K562 (cell line): ENCODE measurements at regions not wholly inside any gene's neighbourhood (a gene's known extent, or its start where the extent isn't known, plus 50 kb on each side); places are given as distances from the start of the nearest gene placed in this dataset.

Experiments used
- ATAC-seq: fragments of 200-7000 bp; cut with Tn5 transposase; 3 replicates; pipeline ENCODE4 v1.9.1; 2020; ENCODE audit warnings: moderate library complexity
- BruUV-seq: library from RNA; stranded (reverse); fragments of 400-500 nt; replicated peaks from 2 replicates; lab custom pipeline; 2021; lab: Mats Ljungman, UMichigan
- CTCF ChIA-PET: fragments of 300-600 bp; formaldehyde crosslinking; extraction: SDS; loops from one replicate; lab custom pipeline; 2021; ENCODE audit warnings: low intra/inter-chr PET ratio; lab: Yijun Ruan, JAX
- POLR2A ChIA-PET: fragments of 300-600, 350-650 bp; sonication (Branson Sonifier 250); formaldehyde crosslinking; extraction: SDS; loops from one replicate; lab custom pipeline; 2021; ENCODE audit warnings: antibody characterized with exemption, inconsistent platforms; lab: Yijun Ruan, JAX
- DNase-seq, 4 experiments: peaks; one replicate each; pipeline versions ENCODE4 v3.0.0 to v3.0.0-alpha.2; 2011 to 2018; ENCODE audit warnings: low spot score in 3 of 4, mixed read lengths in 3 of 4; ENCODE audit errors: extremely low read depth in 1 of 4
- FAIRE-seq: peaks from 2 replicates; lab custom pipeline; 2011; peaks lifted over from hg19 to GRCh38; lab: Jason Lieb, UNC
- H2AFZ ChIP-seq: 2 replicates; pipeline ENCODE4 v1.6.0; 2011; ENCODE audit warnings: low read depth, low read length, control low read depth, inconsistent platforms
- H3K27ac ChIP-seq: fragments of 200-600 bp; 3 replicates; pipeline ENCODE4 v1.8.0; 2011; ENCODE audit warnings: low read depth, mild to moderate bottlenecking, control low read depth, inconsistent platforms, low read length, moderate library complexity, mixed read lengths; ENCODE audit errors: extremely low read depth
- H3K27me3 ChIP-seq, 2 experiments: fragments of 300-600 bp in 1 of 2; 2 replicates in 1 of 2; 3 replicates in 1 of 2; pipeline versions ENCODE4 v1.6.0 to v1.8.0; 2011; ENCODE audit warnings: inconsistent platforms in 2 of 2, low read length in 2 of 2, mild to moderate bottlenecking in 1 of 2, mixed read lengths in 1 of 2, moderate library complexity in 1 of 2; ENCODE audit not compliant: control insufficient read depth in 2 of 2, insufficient read depth in 2 of 2
- H3K36me3 ChIP-seq: fragments of 300-600 bp; 3 replicates; pipeline ENCODE4 v1.8.0; 2011; ENCODE audit warnings: mild to moderate bottlenecking, low read length, inconsistent platforms; ENCODE audit not compliant: control insufficient read depth, insufficient read depth
- H3K4me1 ChIP-seq, 2 experiments: fragments of 200-600 bp in 1 of 2; replicated peaks in 1 of 2; 2 replicates in 1 of 2; 3 replicates in 1 of 2; pipeline versions ENCODE4 v1.5.1 to v1.8.0; 2011; ENCODE audit warnings: inconsistent platforms in 2 of 2, low read length in 2 of 2, mild to moderate bottlenecking in 1 of 2, mixed read lengths in 1 of 2, moderate library complexity in 1 of 2; ENCODE audit not compliant: control insufficient read depth in 2 of 2, insufficient read depth in 2 of 2
- H3K4me2 ChIP-seq: 2 replicates; pipeline ENCODE4 v1.6.1; 2011; ENCODE audit warnings: low read length, control low read depth, inconsistent platforms, mixed read lengths; ENCODE audit not compliant: insufficient read depth
- H3K4me3 ChIP-seq: fragments of 200-600 bp; sonication (generic), shearing (Covaris generic); 2 replicates; pipeline ENCODE4 v1.5.1; 2016; ENCODE audit warnings: control low read depth, inconsistent platforms
- H3K79me2 ChIP-seq: fragments of 200-600 bp; 3 replicates; pipeline ENCODE4 v1.8.0; 2011; ENCODE audit warnings: low read length, inconsistent platforms; ENCODE audit not compliant: control insufficient read depth, insufficient read depth
- H3K9ac ChIP-seq, 2 experiments: 2 replicates each; pipeline versions ENCODE4 v1.6.0 to v1.6.1; 2011; ENCODE audit warnings: low read depth in 2 of 2, low read length in 2 of 2, control low read depth in 1 of 2, inconsistent platforms in 1 of 2, mild to moderate bottlenecking in 1 of 2, mixed read lengths in 1 of 2; ENCODE audit not compliant: insufficient read depth in 1 of 2
- H3K9me1 ChIP-seq: one replicate; pipeline ENCODE4 v1.6.0; 2011; ENCODE audit warnings: inconsistent platforms, mild to moderate bottlenecking, low read length, moderate library complexity; ENCODE audit not compliant: control insufficient read depth, insufficient read depth
- H3K9me3 ChIP-seq: replicated peaks from 2 replicates; pipeline ENCODE4 v1.5.1; 2011; ENCODE audit warnings: low read depth, low read length, inconsistent platforms; ENCODE audit not compliant: control insufficient read depth, insufficient read depth
- H4K20me1 ChIP-seq: replicated peaks from 2 replicates; pipeline ENCODE4 v1.6.1; 2011; ENCODE audit warnings: low read length, inconsistent platforms, mixed read lengths; ENCODE audit not compliant: control insufficient read depth, insufficient read depth
- CBX2 ChIP-seq: fragments of 200-600 bp; sonication (generic); IDR thresholded peaks from one replicate; pipeline ENCODE4 v1.6.1; 2012; ENCODE audit warnings: mild to moderate bottlenecking, low read length, inconsistent platforms; ENCODE audit not compliant: insufficient read depth, poor library complexity, severe bottlenecking
- GABPB1 ChIP-seq: sonication (generic); formaldehyde crosslinking; IDR thresholded peaks from 2 replicates; pipeline ENCODE4 v1.8.0; 2022; ENCODE audit warnings: mild to moderate bottlenecking, missing genetic modification reagents
- KLF1 ChIP-seq: fragments of 450-650 bp; IDR thresholded peaks from 2 replicates; pipeline ENCODE4 v1.6.1; 2016; ENCODE audit warnings: missing genetic modification characterization, missing compliant biosample characterization
- MXI1 ChIP-seq: IDR thresholded peaks from 2 replicates; pipeline ENCODE4 v1.6.1; 2011; ENCODE audit warnings: low read depth, mild to moderate bottlenecking, improper control_type of control experiment, low read length
- NR3C1 ChIP-seq: sonication (generic); formaldehyde crosslinking; IDR thresholded peaks from 2 replicates; pipeline ENCODE4 v1.8.1; 2022; ENCODE audit warnings: missing genetic modification reagents
- TAF7 ChIP-seq: fragments of 450-650 bp; IDR thresholded peaks from 2 replicates; pipeline ENCODE4 v1.6.1; 2016; ENCODE audit warnings: missing genetic modification characterization, missing compliant biosample characterization
- TEAD4 ChIP-seq, 2 experiments: sonication (generic) in 1 of 2; formaldehyde crosslinking in 1 of 2; IDR thresholded peaks; 2 replicates each; pipeline versions ENCODE4 v1.6.1 to v1.8.0; 2012 to 2022; ENCODE audit warnings: borderline replicate concordance in 1 of 2, inconsistent platforms in 1 of 2, low read length in 1 of 2, mild to moderate bottlenecking in 1 of 2, missing genetic modification reagents in 1 of 2
- WHSC1 ChIP-seq: IDR thresholded peaks from one replicate; pipeline ENCODE4 v1.6.1; 2012; ENCODE audit warnings: low read length, control low read depth, inconsistent platforms
- ZFP30 ChIP-seq: fragments of 250-450 bp; sonication (Bioruptor Pico); IDR thresholded peaks from 2 replicates; pipeline ENCODE4 v1.8.0; 2022; ENCODE audit warnings: moderate library complexity, mild to moderate bottlenecking, inconsistent platforms, borderline replicate concordance
- ZNF121 ChIP-seq: sonication (generic); formaldehyde crosslinking; conservative IDR thresholded peaks from 2 replicates; pipeline ENCODE4 v1.8.0; 2022; ENCODE audit warnings: missing genetic modification reagents
- ZNF644 ChIP-seq: fragments of 200-800 bp; sonication (Bioruptor generic); IDR thresholded peaks from 2 replicates; pipeline ENCODE4 v1.6.1; 2016; ENCODE audit warnings: low read depth, missing genetic modification characterization, missing compliant biosample characterization
- ZNF717 ChIP-seq: fragments of 250-450 bp; sonication (Bioruptor Pico); IDR thresholded peaks from 2 replicates; pipeline ENCODE4 v1.5.0; 2021
- WGBS: fragments of 100-300 bp; shearing (Covaris generic); methylation state at CpG from one replicate; pipeline ENCODE4 v1.1.6; 2016; ENCODE audit warnings: low coverage, mixed read lengths; ENCODE audit not compliant: insufficient coverage; ENCODE audit errors: missing lambda C conversion rate; 5-methylcytosine and 5-hydroxymethylcytosine counted together
- in situ Hi-C: fragments of 300-500 bp; cut with MboI; formaldehyde crosslinking; loops from 4 replicates; pipeline ENCODE4 v1.15.0; 2018; ENCODE audit warnings: inconsistent platforms, mixed read lengths
- intact Hi-C: fragments of 100-400 bp; cut with micrococcal nuclease; formaldehyde crosslinking; loops from 2 replicates; pipeline ENCODE4 v1.14.2; 2022
- TF ChIP-seq, protein P1 (sequence below): sonication (generic); formaldehyde crosslinking; IDR thresholded peaks from 2 replicates; pipeline ENCODE4 v1.8.0; 2022; ENCODE audit warnings: mild to moderate bottlenecking, missing genetic modification reagents
- TF ChIP-seq, protein P2 (sequence below): fragments of 250-450 bp; sonication (Bioruptor Pico); IDR thresholded peaks from 2 replicates; pipeline ENCODE4 v1.6.1; 2021; ENCODE audit warnings: mild to moderate bottlenecking
- TF ChIP-seq, protein P3 (sequence below): fragments of 450-650 bp; formaldehyde crosslinking; IDR thresholded peaks from 2 replicates; pipeline ENCODE4 v1.4.0; 2022; ENCODE audit warnings: missing genetic modification characterization
- TF ChIP-seq, protein P4 (sequence below): sonication (generic); formaldehyde crosslinking; IDR thresholded peaks from 2 replicates; pipeline ENCODE4 v1.8.0; 2022; ENCODE audit warnings: mild to moderate bottlenecking, missing genetic modification reagents

DNA sequence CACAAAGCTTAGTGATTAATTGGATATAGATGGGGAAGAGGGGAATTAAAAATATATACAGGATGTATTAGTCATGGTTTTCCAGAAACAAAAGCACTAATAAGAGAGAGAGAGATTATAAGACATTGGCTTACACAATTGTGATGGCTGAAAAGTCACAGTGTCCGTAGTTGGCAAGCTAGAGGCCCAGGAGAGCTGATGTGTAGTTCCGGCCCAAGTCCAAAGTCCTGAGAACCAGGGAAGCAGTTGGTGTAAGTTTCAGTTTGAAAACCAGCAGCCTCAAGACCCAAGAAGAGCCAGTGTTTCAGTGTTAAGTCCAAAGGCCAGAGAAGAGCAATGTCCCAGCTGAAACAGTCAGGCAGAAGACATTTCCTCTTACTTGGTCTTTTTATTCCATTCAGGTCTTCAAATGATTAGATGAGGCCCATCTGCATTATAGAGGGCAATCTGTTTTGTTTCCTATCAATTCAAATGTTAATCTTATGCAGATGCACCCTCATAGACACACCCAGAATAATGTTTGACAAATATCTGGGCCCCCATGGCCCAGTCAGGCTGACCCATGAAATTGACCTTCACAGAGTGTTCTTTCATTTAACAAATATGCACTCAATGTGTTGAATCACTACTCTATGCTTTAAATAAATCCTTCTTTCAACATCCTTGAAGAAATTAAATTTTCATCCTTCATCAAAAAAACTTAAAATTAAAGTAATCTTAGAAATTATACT lies 67.2 kb upstream of the DIO2 start:
- no peaks in the 10 kb centered on the region for H3K9me1 ChIP-seq
- no peaks in the 10 kb centered on the region for H4K20me1 ChIP-seq
- no peaks in the 10 kb centered on the region for H3K27me3 ChIP-seq
- no peak overlapping the region for H2AFZ ChIP-seq
- H3K79me2 ChIP-seq, result no peaks in the 10 kb centered on the region
- no peak overlapping the region for H3K27ac ChIP-seq
- H3K4me1 ChIP-seq, result no peaks in the 10 kb centered on the region
- FAIRE-seq, result no peak
- DNase-seq, result no peak
- H3K9me3 ChIP-seq, result no peaks in the 10 kb centered on the region
- no peak for ATAC-seq
- WGBS, result 0% methylated on average over 2 of the region's 2 CpGs
- no peak overlapping the region for H3K9ac ChIP-seq
- CTCF ChIA-PET, result no interaction called here
- BruUV-seq, result no TSS peak
- H3K4me2 ChIP-seq, result no peak overlapping the region
- no peak for TF ChIP-seq ZNF717 (CRISPR knock-in tag)
- no peak for TF ChIP-seq ZFP30
- TF ChIP-seq, protein P1, sequence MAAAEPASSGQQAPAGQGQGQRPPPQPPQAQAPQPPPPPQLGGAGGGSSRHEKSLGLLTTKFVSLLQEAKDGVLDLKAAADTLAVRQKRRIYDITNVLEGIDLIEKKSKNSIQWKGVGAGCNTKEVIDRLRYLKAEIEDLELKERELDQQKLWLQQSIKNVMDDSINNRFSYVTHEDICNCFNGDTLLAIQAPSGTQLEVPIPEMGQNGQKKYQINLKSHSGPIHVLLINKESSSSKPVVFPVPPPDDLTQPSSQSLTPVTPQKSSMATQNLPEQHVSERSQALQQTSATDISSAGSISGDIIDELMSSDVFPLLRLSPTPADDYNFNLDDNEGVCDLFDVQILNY (CRISPR knock-in tag), result no peak
- TF ChIP-seq, protein P2, sequence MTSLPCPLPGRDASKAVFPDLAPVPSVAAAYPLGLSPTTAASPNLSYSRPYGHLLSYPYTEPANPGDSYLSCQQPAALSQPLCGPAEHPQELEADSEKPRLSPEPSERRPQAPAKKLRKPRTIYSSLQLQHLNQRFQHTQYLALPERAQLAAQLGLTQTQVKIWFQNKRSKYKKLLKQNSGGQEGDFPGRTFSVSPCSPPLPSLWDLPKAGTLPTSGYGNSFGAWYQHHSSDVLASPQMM (CRISPR knock-in tag), result no peak
- TF ChIP-seq, protein P3, sequence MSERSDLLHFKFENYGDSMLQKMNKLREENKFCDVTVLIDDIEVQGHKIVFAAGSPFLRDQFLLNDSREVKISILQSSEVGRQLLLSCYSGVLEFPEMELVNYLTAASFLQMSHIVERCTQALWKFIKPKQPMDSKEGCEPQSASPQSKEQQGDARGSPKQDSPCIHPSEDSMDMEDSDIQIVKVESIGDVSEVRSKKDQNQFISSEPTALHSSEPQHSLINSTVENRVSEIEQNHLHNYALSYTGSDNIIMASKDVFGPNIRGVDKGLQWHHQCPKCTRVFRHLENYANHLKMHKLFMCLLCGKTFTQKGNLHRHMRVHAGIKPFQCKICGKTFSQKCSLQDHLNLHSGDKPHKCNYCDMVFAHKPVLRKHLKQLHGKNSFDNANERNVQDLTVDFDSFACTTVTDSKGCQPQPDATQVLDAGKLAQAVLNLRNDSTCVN (CRISPR knock-in tag), result no peak
- no peak for TF ChIP-seq TAF7 (tag)
- TF ChIP-seq, protein P4, sequence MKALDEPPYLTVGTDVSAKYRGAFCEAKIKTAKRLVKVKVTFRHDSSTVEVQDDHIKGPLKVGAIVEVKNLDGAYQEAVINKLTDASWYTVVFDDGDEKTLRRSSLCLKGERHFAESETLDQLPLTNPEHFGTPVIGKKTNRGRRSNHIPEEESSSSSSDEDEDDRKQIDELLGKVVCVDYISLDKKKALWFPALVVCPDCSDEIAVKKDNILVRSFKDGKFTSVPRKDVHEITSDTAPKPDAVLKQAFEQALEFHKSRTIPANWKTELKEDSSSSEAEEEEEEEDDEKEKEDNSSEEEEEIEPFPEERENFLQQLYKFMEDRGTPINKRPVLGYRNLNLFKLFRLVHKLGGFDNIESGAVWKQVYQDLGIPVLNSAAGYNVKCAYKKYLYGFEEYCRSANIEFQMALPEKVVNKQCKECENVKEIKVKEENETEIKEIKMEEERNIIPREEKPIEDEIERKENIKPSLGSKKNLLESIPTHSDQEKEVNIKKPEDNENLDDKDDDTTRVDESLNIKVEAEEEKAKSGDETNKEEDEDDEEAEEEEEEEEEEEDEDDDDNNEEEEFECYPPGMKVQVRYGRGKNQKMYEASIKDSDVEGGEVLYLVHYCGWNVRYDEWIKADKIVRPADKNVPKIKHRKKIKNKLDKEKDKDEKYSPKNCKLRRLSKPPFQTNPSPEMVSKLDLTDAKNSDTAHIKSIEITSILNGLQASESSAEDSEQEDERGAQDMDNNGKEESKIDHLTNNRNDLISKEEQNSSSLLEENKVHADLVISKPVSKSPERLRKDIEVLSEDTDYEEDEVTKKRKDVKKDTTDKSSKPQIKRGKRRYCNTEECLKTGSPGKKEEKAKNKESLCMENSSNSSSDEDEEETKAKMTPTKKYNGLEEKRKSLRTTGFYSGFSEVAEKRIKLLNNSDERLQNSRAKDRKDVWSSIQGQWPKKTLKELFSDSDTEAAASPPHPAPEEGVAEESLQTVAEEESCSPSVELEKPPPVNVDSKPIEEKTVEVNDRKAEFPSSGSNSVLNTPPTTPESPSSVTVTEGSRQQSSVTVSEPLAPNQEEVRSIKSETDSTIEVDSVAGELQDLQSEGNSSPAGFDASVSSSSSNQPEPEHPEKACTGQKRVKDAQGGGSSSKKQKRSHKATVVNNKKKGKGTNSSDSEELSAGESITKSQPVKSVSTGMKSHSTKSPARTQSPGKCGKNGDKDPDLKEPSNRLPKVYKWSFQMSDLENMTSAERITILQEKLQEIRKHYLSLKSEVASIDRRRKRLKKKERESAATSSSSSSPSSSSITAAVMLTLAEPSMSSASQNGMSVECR, result no peak
- no peak for TF ChIP-seq NR3C1 (CRISPR knock-in tag)
- no peak for TF ChIP-seq GABPB1 (CRISPR knock-in tag)
- no peak for TF ChIP-seq WHSC1
- no peak for TF ChIP-seq KLF1 (tag)
- no peak for TF ChIP-seq ZNF121
- TF ChIP-seq CBX2, result no peak
- no peak for TF ChIP-seq TEAD4 (IDR thresholded peaks at IDR 0.05; ENCODE audit: low read length)
- no peak for TF ChIP-seq TEAD4 (CRISPR knock-in tag; IDR thresholded peaks at IDR 0.05; ENCODE audit: borderline replicate concordance)
- TF ChIP-seq ZNF644 (tag), result no peak
- no peak for TF ChIP-seq MXI1
- H3K4me3 ChIP-seq, result no peak overlapping the region
- intact Hi-C loops, result no loop called here
- in situ Hi-C loops, result no loop called here
- POLR2A ChIA-PET, result no interaction called here
- H3K36me3 ChIP-seq, result no peaks in the 10 kb centered on the region
